Hepatocyte (in vitro differentiated cells): ENCODE measurements at regions not wholly inside any gene's neighbourhood (a gene's known extent, or its start where the extent isn't known, plus 50 kb on each side); places are given as distances from the start of the nearest gene placed in this dataset.

Experiments used
- DNase-seq: peaks from one replicate; pipeline ENCODE4 v3.0.0-alpha.2; 2016; ENCODE audit warnings: low spot score
- H2AFZ ChIP-seq: fragments of 200-600 bp; sonication (generic); 2 replicates; pipeline ENCODE4 v1.6.0; 2016; ENCODE audit warnings: antibody characterized with exemption, mild to moderate bottlenecking
- H3K27ac ChIP-seq: fragments of 200-600 bp; sonication (generic); 2 replicates; pipeline ENCODE4 v1.5.1; 2016; ENCODE audit warnings: mild to moderate bottlenecking
- H3K27me3 ChIP-seq: fragments of 200-600 bp; sonication (generic); 2 replicates; pipeline ENCODE4 v1.6.1; 2016
- H3K36me3 ChIP-seq: fragments of 200-600 bp; sonication (generic); replicated peaks from 2 replicates; pipeline ENCODE4 v1.5.1; 2016; ENCODE audit warnings: low read depth; ENCODE audit not compliant: insufficient read depth
- H3K4me1 ChIP-seq: fragments of 200-600 bp; sonication (generic); 2 replicates; pipeline ENCODE4 v1.5.1; 2016; ENCODE audit warnings: mild to moderate bottlenecking, moderate library complexity; ENCODE audit not compliant: insufficient read depth
- H3K4me2 ChIP-seq: fragments of 200-600 bp; sonication (generic); 2 replicates; pipeline ENCODE4 v1.6.0; 2016
- H3K4me3 ChIP-seq: fragments of 200-600 bp; sonication (generic); 2 replicates; pipeline ENCODE4 v1.5.1; 2016; ENCODE audit warnings: mild to moderate bottlenecking
- H3K79me2 ChIP-seq: fragments of 200-600 bp; sonication (generic); 2 replicates; pipeline ENCODE4 v1.6.0; 2017; ENCODE audit warnings: mild to moderate bottlenecking
- H3K9me2 ChIP-seq: fragments of 200-600 bp; sonication (generic); replicated peaks from 2 replicates; pipeline ENCODE4 v1.6.0; 2017; ENCODE audit warnings: mild to moderate bottlenecking; ENCODE audit not compliant: insufficient read depth
- H3K9me3 ChIP-seq: fragments of 200-600 bp; sonication (generic); 2 replicates; pipeline ENCODE4 v1.5.1; 2016; ENCODE audit warnings: low read depth, mild to moderate bottlenecking
- H4K20me1 ChIP-seq: fragments of 200-600 bp; sonication (generic); 2 replicates; pipeline ENCODE4 v1.6.0; 2016; ENCODE audit warnings: mild to moderate bottlenecking; ENCODE audit not compliant: insufficient read depth, poor library complexity, severe bottlenecking
- CTCF ChIP-seq: fragments of 200-600 bp; sonication (generic); IDR thresholded peaks from 2 replicates; pipeline ENCODE4 v1.5.1; 2016; ENCODE audit warnings: antibody characterized with exemption, mild to moderate bottlenecking; ENCODE audit not compliant: poor library complexity
- EZH2 ChIP-seq: fragments of 200-600 bp; sonication (generic); IDR thresholded peaks from 2 replicates; pipeline ENCODE4 v1.6.1; 2016; ENCODE audit warnings: antibody characterized with exemption, mild to moderate bottlenecking, borderline replicate concordance
- EZH2phosphoT487 ChIP-seq: fragments of 200-600 bp; sonication (generic); IDR thresholded peaks from one replicate; pipeline ENCODE4 v1.6.1; 2018; ENCODE audit warnings: antibody characterized with exemption, mild to moderate bottlenecking, low read depth, moderate library complexity; ENCODE audit not compliant: unreplicated experiment, severe bottlenecking
- WGBS: methylation state at CpG from one replicate; pipeline ENCODE4 v1.1.6; 2016; ENCODE audit warnings: low lambda C conversion rate; ENCODE audit errors: missing lambda C conversion rate; 5-methylcytosine and 5-hydroxymethylcytosine counted together

- H3K9me2 ChIP-seq: no peaks in the 10 kb centered on the region
- no peak for TF ChIP-seq EZH2phosphoT487
- TF ChIP-seq CTCF: no peak
- TF ChIP-seq EZH2: no peak
- H3K4me3 ChIP-seq: no peak overlapping the region
- WGBS: 88% methylated on average over 6 of the region's 6 CpGs
- no peaks in the 10 kb centered on the region for H3K27me3 ChIP-seq
- H2AFZ ChIP-seq: no peak overlapping the region
- no peak for DNase-seq
- H4K20me1 ChIP-seq: no peaks in the 10 kb centered on the region
- no peak overlapping the region for H3K4me2 ChIP-seq
- H3K9me3 ChIP-seq: no peaks in the 10 kb centered on the region
- H3K36me3 ChIP-seq: no peaks in the 10 kb centered on the region
- H3K4me1 ChIP-seq: peaks cover 19% of the 10 kb centered on the region
- no peak overlapping the region for H3K27ac ChIP-seq
- no peaks in the 10 kb centered on the region for H3K79me2 ChIP-seq
These were observed 363.9 kb downstream of the GASK1B start for GRCh38 chr4:157808796-157809383.

GRCh38 chr4:157806184-157806583 lies 366.6 kb downstream of the GASK1B start:
- TF ChIP-seq CTCF: no peak
- TF ChIP-seq EZH2phosphoT487: no peak
- TF ChIP-seq EZH2: no peak
- Histone ChIP-seq H3K4me3 (no peak overlapping the region), H3K36me3 (no peaks in the 10 kb centered on the region), H3K4me1 (peaks cover 25% of the 10 kb centered on the region), H3K27ac (no peak overlapping the region), H3K27me3 (no peaks in the 10 kb centered on the region), H2AFZ (no peak overlapping the region), H3K79me2 (no peaks in the 10 kb centered on the region), H4K20me1 (no peaks in the 10 kb centered on the region), H3K9me2 (no peaks in the 10 kb centered on the region), H3K4me2 (no peak overlapping the region), H3K9me3 (no peaks in the 10 kb centered on the region)
- 70% methylated on average over 2 of the region's 2 CpGs for WGBS
- no peak for DNase-seq

GRCh38 chr4:157804986-157805385 lies 367.8 kb downstream of the GASK1B start:
- Histone ChIP-seq H4K20me1 (no peaks in the 10 kb centered on the region), H3K4me1 (peaks cover 18% of the 10 kb centered on the region), H3K27me3 (no peaks in the 10 kb centered on the region), H3K4me3 (no peak overlapping the region), H3K79me2 (no peaks in the 10 kb centered on the region), H3K27ac (peak overlapping the region; percentile 8), H3K9me2 (no peaks in the 10 kb centered on the region), H3K36me3 (no peaks in the 10 kb centered on the region), H3K4me2 (no peak overlapping the region), H3K9me3 (no peaks in the 10 kb centered on the region), H2AFZ (no peak overlapping the region)
- TF ChIP-seq EZH2 (no peak), CTCF (peak; percentile 54)
- peak; percentile 48 for DNase-seq
